Muscle layer of duodenum (tissue), 2 donors: ENCODE measurements at regions not wholly inside any gene's neighbourhood (a gene's known extent, or its start where the extent isn't known, plus 50 kb on each side); places are given as distances from the start of the nearest gene placed in this dataset.

Source experiments
- H3K27ac ChIP-seq: one replicate; pipeline ENCODE4 v1.7.0; 2013; ENCODE audit warnings: mild to moderate bottlenecking, low read length
- H3K27me3 ChIP-seq: one replicate; pipeline ENCODE4 v1.7.0; 2013; ENCODE audit warnings: low read depth, mild to moderate bottlenecking, control low read depth, low read length
- H3K36me3 ChIP-seq, 2 donors: one replicate each; pipeline ENCODE4 v1.7.0; 2013; ENCODE audit warnings: low read length in 2 of 2, control low read depth in 1 of 2, mild to moderate bottlenecking in 1 of 2; ENCODE audit not compliant: insufficient read depth in 2 of 2, control insufficient read depth in 1 of 2
- H3K4me1 ChIP-seq, 2 donors: one replicate each; pipeline ENCODE4 v1.7.0; 2013; ENCODE audit warnings: low read length in 2 of 2, mild to moderate bottlenecking in 2 of 2, control low read depth in 1 of 2, moderate library complexity in 1 of 2; ENCODE audit not compliant: insufficient read depth in 2 of 2, control insufficient read depth in 1 of 2
- H3K4me3 ChIP-seq, 2 donors: one replicate each; pipeline ENCODE4 v1.7.0; 2013; ENCODE audit warnings: low read length in 2 of 2, low read depth in 1 of 2, mild to moderate bottlenecking in 1 of 2
- H3K9me3 ChIP-seq, 2 donors: one replicate each; pipeline ENCODE4 v1.7.0; 2013; ENCODE audit warnings: low read length in 2 of 2, control low read depth in 1 of 2, mild to moderate bottlenecking in 1 of 2; ENCODE audit not compliant: control insufficient read depth in 1 of 2
- donor health status: healthy.

DNA sequence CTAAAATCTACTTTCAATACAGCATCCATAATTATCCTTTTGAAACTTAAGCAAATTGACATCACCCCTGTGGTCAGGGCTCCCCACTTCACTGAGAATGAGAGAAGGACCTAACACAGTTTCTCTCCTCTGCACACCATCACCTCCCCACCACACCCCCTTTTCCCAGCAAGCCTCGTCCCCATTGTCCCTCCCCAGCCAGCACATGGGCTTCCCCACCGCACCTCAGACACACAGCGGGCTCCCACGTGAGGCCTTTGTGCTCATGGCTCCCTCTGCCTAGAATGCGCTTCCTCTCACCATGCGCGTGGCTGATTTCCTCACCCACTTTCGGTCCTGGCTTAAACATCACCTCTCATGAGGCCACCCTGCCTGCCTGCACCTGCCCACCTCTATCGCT is 639.0 kb upstream of the FRG1 start:
- no peaks in the 10 kb centered on the region for H3K36me3 ChIP-seq
- no peak overlapping the region for H3K4me3 ChIP-seq
- no peaks in the 10 kb centered on the region for H3K4me1 ChIP-seq
- H3K9me3 ChIP-seq: no peaks in the 10 kb centered on the region
- no peak overlapping the region for H3K27ac ChIP-seq
- no peaks in the 10 kb centered on the region for H3K27me3 ChIP-seq

DNA sequence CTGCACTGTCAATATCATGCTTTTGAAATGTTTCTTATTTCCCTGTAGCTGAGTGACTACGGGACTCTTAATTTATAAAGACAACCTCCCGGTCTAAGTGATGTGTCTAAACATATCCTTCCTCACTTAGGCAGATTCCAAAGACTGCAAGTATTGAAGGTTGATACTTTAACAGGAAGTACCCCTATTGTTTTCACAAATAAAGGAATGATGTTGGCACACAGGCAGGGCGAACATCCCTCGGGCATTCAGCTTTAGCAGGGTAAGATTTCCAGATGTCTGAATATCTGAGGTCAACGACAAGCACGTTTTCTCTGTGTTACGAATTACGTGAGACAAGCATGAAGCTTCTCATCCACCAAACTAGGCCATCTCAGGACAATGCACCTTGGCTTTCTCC is 638.0 kb upstream of the FRG1 start:
- Histone ChIP-seq H3K4me3 (no peak overlapping the region), H3K27ac (no peak overlapping the region), H3K36me3 (no peaks in the 10 kb centered on the region), H3K4me1 (no peaks in the 10 kb centered on the region), H3K9me3 (no peaks in the 10 kb centered on the region), H3K27me3 (no peaks in the 10 kb centered on the region)

DNA sequence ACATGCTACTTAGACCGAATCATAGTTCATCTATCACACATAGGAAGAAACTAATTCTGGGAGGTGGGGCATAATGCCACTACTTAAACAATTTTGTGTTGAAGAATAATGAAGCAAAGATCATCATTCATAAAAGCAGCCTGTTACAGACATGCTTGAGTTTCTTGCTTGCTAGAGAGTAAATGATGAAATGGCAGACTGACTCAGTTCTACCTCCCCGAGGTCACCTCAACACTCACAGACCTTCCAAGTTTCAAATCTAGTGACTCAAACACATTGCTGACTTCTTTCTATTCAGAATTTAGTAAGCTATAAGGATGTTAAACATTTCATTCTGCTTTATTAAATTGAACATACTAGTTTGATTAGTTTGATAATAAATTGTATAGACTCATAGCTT is 636.5 kb upstream of the FRG1 start:
- no peak overlapping the region for H3K4me3 ChIP-seq
- no peak overlapping the region for H3K27ac ChIP-seq
- no peaks in the 10 kb centered on the region for H3K4me1 ChIP-seq
- no peaks in the 10 kb centered on the region for H3K27me3 ChIP-seq
- no peaks in the 10 kb centered on the region for H3K9me3 ChIP-seq
- H3K36me3 ChIP-seq: no peaks in the 10 kb centered on the region

DNA sequence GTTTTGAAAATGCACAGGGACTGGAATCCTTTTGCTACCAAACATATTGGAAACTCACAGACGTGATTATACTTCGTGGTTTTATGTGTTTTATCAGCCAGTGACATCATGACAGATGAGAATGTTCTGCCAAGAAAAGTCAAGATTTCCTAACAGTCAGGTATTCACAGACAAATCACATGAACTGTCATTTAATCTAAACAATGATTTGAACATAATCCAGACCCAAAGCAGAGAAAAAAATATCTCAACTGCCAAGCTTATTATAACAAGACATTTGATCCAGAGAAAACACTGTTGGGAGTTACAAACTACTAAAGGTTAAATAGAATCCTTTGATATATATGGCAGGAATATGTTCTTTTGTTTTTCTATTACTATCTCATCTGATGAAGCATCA is 635.9 kb upstream of the FRG1 start:
- no peaks in the 10 kb centered on the region for H3K9me3 ChIP-seq
- H3K27me3 ChIP-seq: no peaks in the 10 kb centered on the region
- no peaks in the 10 kb centered on the region for H3K4me1 ChIP-seq
- no peak overlapping the region for H3K4me3 ChIP-seq
- H3K36me3 ChIP-seq: no peaks in the 10 kb centered on the region
- no peak overlapping the region for H3K27ac ChIP-seq

DNA sequence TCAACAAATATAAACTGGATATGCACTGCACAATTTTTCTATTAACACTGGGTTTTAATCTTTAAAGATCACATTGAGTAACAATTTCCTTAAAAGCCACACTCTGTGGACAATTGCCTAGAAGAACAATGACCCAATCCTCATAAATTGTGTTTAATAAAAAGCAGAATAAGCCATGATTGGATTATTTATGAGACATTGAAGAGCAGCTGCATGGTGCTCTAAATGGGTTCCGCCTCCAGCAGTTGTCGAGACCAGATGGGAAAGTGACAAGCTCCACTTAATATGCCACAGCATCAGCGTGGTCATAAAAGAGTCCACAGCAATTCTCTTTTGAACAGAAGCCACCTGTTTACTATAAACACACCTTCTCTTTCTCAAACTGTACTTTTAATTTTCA is 635.2 kb upstream of the FRG1 start:
- Histone ChIP-seq H3K27ac (no peak overlapping the region), H3K4me1 (no peaks in the 10 kb centered on the region), H3K9me3 (no peaks in the 10 kb centered on the region), H3K36me3 (no peaks in the 10 kb centered on the region), H3K27me3 (no peaks in the 10 kb centered on the region), H3K4me3 (no peak overlapping the region)

DNA sequence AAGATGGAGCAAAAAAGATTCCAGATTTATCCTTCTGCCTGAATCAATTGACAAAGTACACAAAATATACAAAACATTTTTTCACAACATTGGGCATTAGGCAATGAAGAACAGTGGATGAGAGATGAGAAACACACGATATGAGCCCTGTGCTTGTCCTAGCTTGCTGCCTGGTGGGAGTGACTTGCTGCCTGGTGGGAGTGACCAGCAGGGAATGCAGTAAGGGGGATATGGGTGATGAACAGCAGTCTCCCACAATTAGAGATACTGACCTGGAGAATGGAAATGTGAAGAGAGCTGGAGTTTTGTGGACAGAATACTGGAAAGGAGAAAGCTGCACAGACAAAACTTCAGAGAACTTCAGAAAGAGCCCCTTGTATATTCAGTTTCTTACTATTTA is 629.4 kb upstream of the FRG1 start:
- Histone ChIP-seq H3K27ac (no peak overlapping the region), H3K36me3 (no peaks in the 10 kb centered on the region), H3K27me3 (no peaks in the 10 kb centered on the region), H3K4me3 (no peak overlapping the region), H3K4me1 (no peaks in the 10 kb centered on the region), H3K9me3 (no peaks in the 10 kb centered on the region)

DNA sequence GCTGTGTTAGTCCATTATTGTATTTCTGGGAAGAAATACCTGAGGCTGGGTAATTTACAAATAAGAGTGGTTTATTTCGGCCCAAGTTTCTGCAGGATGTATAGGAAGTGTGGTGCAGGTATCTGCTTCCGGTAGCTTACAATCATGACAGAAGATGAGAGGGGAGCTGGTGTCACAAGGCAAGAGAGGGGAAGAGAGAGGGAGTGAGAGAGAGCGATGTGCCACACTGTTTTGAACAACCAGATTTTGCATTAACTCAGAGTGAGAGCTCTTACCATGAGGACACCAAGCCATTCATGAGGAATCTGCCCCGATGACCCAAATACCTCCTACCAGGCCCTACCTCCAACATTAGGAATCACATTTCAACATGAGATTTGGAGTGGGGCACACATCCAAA is 627.6 kb upstream of the FRG1 start:
- Histone ChIP-seq H3K4me3 (no peak overlapping the region), H3K9me3 (no peaks in the 10 kb centered on the region), H3K27ac (no peak overlapping the region), H3K36me3 (no peaks in the 10 kb centered on the region), H3K27me3 (no peaks in the 10 kb centered on the region), H3K4me1 (no peaks in the 10 kb centered on the region)

DNA sequence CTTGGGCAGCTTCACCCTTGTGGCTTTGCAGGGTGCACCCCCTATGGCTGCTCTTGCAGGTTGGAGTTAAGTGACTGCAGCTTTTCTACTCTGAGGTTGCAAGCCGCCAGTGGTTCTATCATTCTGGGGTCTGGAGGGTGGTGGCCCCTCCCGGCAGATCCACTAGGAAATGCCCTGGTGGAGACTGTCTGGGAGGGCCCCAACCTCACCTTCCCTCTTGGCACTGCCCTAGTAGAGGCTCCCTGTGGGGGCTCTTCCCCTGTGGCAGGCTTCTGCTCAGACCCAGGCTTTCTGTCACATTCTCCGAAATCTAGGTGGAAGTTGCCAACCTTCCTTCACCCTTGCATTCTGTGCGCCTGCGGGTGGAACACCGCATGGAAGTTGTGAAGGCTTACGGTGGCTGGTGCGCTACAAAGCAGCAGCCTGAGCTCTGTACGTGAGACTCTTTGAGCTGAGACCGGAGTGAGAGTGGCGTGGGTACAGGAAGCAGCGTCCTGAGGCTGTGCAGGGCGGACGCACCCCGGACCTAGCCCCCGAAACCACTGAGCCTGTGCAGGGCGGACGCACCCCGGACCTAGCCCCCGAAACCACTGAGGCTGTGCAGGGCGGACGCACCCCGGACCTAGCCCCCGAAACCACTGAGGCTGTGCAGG is 626.7 kb upstream of the FRG1 start:
- Histone ChIP-seq H3K27me3 (no peaks in the 10 kb centered on the region), H3K4me3 (no peak overlapping the region), H3K4me1 (no peaks in the 10 kb centered on the region)

DNA sequence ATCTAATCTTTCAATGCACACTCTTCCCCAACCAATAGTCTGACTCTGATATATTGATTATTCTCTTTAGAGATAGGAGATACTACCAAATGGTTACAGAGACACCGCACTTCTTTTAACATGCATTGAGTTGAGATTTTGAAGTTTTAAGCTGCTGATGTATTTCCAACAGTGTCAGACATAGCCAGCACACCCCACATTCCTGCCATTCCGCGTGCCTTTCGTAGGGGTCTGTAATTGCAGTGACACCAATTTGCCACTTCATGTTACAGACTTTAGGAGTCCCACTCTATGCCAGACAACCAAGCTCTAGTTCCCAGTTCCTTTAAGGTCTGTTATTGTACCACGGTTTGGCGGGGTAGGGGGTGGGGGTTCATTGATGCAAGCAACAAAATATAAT is 618.2 kb upstream of the FRG1 start:
- no peak overlapping the region for H3K4me3 ChIP-seq
- H3K36me3 ChIP-seq: no peaks in the 10 kb centered on the region
- H3K27ac ChIP-seq: no peak overlapping the region
- H3K27me3 ChIP-seq: no peaks in the 10 kb centered on the region
- H3K9me3 ChIP-seq: peaks cover 0 to 4% of the 10 kb centered on the region in 2 donors
- H3K4me1 ChIP-seq: no peaks in the 10 kb centered on the region

More for the DNA sequence above, 626.7 kb upstream of the FRG1 start:
- Histone ChIP-seq H3K27ac (no peak overlapping the region), H3K9me3 (peaks cover 0 to 4% of the 10 kb centered on the region in 2 donors), H3K36me3 (no peaks in the 10 kb centered on the region)

DNA sequence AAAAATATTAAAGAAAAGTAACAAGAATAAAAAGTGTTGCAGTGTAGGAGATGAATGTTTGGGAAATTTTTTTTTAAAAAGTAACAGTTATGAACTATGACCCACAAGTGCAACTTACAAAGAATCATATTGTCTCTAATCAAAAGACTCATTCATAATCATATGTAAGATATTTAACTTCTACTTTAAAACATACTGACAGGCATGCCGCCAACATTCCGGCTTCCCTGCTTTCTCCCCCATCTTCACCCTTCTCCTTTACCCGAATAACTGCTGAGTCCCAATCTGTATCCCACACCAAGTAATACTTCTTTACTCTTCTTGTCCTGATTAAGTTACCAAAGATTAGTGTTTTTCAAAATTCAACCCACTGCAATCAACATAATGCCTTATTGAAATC is 598.8 kb upstream of the FRG1 start:
- H3K9me3 ChIP-seq: no peaks in the 10 kb centered on the region
- no peak overlapping the region for H3K4me3 ChIP-seq
- H3K36me3 ChIP-seq: no peaks in the 10 kb centered on the region
- no peak overlapping the region for H3K27ac ChIP-seq
- no peaks in the 10 kb centered on the region for H3K27me3 ChIP-seq
- no peaks in the 10 kb centered on the region for H3K4me1 ChIP-seq

DNA sequence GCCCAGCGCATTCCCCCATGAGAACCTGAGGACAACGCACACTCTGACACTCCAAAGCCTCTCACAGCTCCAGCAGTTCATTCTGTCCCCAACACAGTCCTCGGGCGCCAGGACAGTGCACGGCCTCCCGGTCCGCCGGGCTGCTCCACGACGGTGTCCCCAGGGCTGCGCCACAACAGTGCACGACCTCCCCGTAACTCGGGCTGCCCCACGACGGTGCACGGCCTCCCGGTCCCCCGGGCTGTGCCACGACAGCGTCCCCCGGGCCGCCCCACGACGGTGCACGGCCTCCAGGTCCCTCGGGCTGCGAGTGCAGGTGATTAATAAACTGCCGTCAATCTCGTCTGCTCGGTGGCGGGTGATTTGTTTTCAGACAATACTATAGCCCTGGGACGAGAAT is 585.1 kb upstream of the FRG1 start:
- Histone ChIP-seq H3K27ac (no peak overlapping the region), H3K27me3 (no peaks in the 10 kb centered on the region), H3K4me1 (no peaks in the 10 kb centered on the region)

DNA sequence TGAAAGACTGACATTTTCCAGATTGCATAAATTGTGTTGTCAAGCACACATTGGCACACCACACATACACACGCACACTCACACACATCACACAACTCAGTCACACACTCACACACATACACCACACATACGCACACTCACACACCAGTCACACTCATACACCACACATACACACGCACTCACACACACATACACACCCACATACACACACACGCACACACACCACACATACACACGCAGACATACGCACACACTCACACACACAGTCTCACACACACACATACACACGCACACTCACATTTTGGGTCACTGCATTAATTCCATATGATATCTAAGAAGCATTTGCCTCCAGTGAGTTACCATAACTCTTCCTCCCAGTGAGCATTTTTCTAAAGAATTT is 578.3 kb upstream of the FRG1 start:
- no peaks in the 10 kb centered on the region for H3K4me1 ChIP-seq
- H3K27me3 ChIP-seq: no peaks in the 10 kb centered on the region
- H3K36me3 ChIP-seq: no peaks in the 10 kb centered on the region
- H3K9me3 ChIP-seq: no peaks in the 10 kb centered on the region
- no peak overlapping the region for H3K27ac ChIP-seq
- H3K4me3 ChIP-seq: no peak overlapping the region

More for the DNA sequence above, 585.1 kb upstream of the FRG1 start:
- Histone ChIP-seq H3K4me3 (no peak overlapping the region), H3K36me3 (no peaks in the 10 kb centered on the region), H3K9me3 (no peaks in the 10 kb centered on the region)
